ENCODE measurements at regions not wholly inside any gene's neighbourhood (a gene's known extent, or its start where the extent isn't known, plus 50 kb on each side); places are given as distances from the start of the nearest gene placed in this dataset.

DNA sequence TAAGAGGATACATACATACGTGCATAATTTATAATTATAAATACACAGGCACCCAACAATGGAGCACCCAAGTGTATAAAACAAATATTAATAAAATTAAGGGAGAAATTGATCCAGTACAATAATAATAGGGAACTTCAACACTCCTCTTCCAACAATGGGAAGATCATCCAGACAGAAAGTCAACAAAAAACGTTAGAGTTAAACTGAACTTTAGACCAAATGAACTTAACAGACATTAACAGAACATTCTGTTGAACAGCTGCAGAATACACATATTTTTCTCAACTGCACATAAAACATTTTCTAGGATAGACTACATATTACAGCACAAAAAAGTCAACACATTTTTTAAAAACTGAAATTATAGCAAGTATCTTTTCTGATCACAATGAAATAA, 339.7 kb downstream of the CGGBP1 start:
- TF ChIP-seq CTCF (IDR thresholded peaks at IDR 0.05) (no peak), ZFX (IDR thresholded peaks at IDR 0.05; ENCODE audit: borderline replicate concordance) (no peak)
